Type B pancreatic cell (in vitro differentiated cells): ENCODE measurements at regions not wholly inside any gene's neighbourhood (a gene's known extent, or its start where the extent isn't known, plus 50 kb on each side); places are given as distances from the start of the nearest gene placed in this dataset.

Experiments
- DNase-seq: peaks from one replicate; pipeline ENCODE4 v3.0.0; 2021; ENCODE audit warnings: mixed read lengths; ENCODE audit not compliant: unreplicated experiment; ENCODE audit errors: extremely low spot score
- H3K27ac Mint-ChIP-seq: 2 replicates; pipeline ENCODE4 v1.8.0; 2021; ENCODE audit warnings: mild to moderate bottlenecking, mixed read lengths
- H3K27me3 Mint-ChIP-seq: 2 replicates; pipeline ENCODE4 v1.8.0; 2021; ENCODE audit warnings: mixed read lengths
- H3K36me3 Mint-ChIP-seq: 2 replicates; pipeline ENCODE4 v1.8.0; 2021; ENCODE audit warnings: mixed read lengths
- H3K4me1 Mint-ChIP-seq: one replicate; pipeline ENCODE4 v1.8.0; 2021; ENCODE audit warnings: mixed read lengths; ENCODE audit not compliant: unreplicated experiment
- H3K4me3 Mint-ChIP-seq: 2 replicates; pipeline ENCODE4 v1.8.0; 2021; ENCODE audit warnings: mild to moderate bottlenecking, mixed read lengths
- H3K9me3 Mint-ChIP-seq: 2 replicates; pipeline ENCODE4 v1.8.0; 2021; ENCODE audit warnings: mixed read lengths
- TF ChIP-seq, protein P1 (sequence below): fragments of 200-600 bp; sonication (generic); conservative IDR thresholded peaks from 2 replicates; pipeline ENCODE4 v1.5.0; 2021; ENCODE audit warnings: antibody characterized with exemption, mild to moderate bottlenecking

DNA sequence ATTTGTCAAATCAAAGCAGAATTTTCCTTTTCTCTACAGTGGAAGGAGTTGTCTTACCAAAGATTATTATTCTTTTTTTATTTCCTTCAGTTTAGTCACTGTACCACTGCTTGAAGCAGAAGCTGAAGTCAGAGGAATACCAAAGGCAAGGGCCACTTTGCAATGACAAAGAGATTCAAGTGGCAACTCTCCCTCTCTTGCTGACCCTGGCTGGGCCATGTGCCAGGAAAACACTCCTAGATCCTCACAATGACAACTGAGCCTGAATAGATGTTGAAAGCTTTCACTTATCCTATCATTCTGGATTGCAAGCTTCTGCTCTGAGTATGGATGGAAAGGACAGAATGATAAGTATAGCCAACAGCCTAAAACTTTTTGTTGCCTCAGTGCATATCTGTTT is 618.3 kb downstream of the NR2F1-AS1 start:
- Mint-ChIP-seq H3K36me3 (no peaks in the 10 kb centered on the region), H3K4me1 (no peaks in the 10 kb centered on the region), H3K9me3 (peaks cover 4% of the 10 kb centered on the region), H3K27me3 (no peaks in the 10 kb centered on the region), H3K27ac (no peak overlapping the region), H3K4me3 (no peak overlapping the region)
- no peak for DNase-seq
- TF ChIP-seq, protein P1, sequence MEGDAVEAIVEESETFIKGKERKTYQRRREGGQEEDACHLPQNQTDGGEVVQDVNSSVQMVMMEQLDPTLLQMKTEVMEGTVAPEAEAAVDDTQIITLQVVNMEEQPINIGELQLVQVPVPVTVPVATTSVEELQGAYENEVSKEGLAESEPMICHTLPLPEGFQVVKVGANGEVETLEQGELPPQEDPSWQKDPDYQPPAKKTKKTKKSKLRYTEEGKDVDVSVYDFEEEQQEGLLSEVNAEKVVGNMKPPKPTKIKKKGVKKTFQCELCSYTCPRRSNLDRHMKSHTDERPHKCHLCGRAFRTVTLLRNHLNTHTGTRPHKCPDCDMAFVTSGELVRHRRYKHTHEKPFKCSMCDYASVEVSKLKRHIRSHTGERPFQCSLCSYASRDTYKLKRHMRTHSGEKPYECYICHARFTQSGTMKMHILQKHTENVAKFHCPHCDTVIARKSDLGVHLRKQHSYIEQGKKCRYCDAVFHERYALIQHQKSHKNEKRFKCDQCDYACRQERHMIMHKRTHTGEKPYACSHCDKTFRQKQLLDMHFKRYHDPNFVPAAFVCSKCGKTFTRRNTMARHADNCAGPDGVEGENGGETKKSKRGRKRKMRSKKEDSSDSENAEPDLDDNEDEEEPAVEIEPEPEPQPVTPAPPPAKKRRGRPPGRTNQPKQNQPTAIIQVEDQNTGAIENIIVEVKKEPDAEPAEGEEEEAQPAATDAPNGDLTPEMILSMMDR: no peak

DNA sequence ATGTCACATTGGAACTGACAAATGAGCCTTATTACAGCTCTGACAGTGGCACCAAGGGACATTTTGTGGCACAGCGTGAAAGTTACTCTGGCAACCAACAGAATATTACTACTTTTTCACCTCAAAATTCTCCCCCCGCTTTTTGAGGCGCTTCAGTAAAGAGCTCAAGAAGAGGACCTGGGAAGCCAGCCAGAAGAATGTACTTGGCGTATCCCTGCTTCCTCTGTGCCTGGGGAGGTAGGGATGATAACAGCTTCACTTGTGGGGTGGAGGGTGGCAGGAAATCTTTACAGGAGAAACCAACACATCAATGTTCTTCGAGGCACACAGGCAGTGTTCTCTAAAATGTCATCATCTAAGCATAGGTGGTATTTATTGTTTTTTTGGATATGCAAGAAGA is 624.1 kb downstream of the NR2F1-AS1 start:
- no peak overlapping the region for H3K4me3 Mint-ChIP-seq

DNA sequence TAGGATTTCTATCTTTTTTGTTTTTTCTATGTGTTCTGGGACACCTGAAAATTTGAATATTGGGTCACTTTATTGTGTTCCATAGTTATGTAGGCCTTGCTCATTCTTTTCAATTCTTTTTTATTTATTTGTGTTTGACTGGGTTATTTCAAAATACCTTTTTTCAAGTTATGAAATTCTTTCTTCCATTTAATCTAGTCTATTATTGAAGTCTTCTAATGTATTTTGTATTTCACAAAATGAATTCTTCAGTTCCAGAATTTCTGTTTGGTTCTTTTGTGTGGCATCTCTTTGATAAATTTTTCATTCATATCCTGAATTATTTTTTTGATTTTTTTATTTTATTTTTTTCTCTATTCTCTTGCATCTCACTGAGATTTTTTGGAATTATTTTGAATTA is 628.8 kb downstream of the NR2F1-AS1 start:
- H3K27ac Mint-ChIP-seq: no peak overlapping the region
- no peak for DNase-seq
- H3K4me3 Mint-ChIP-seq: no peak overlapping the region
- H3K27me3 Mint-ChIP-seq: no peaks in the 10 kb centered on the region
- H3K4me1 Mint-ChIP-seq: no peaks in the 10 kb centered on the region
- TF ChIP-seq, protein P1: no peak
- peaks cover 6% of the 10 kb centered on the region for H3K36me3 Mint-ChIP-seq
- peaks cover 14% of the 10 kb centered on the region for H3K9me3 Mint-ChIP-seq

More for the DNA sequence above, 624.1 kb downstream of the NR2F1-AS1 start:
- no peak overlapping the region for H3K27ac Mint-ChIP-seq
- TF ChIP-seq, protein P1: no peak
- DNase-seq: no peak
- H3K36me3 Mint-ChIP-seq: peaks cover 1% of the 10 kb centered on the region
- peaks cover 7% of the 10 kb centered on the region for H3K9me3 Mint-ChIP-seq
- no peaks in the 10 kb centered on the region for H3K4me1 Mint-ChIP-seq
- no peaks in the 10 kb centered on the region for H3K27me3 Mint-ChIP-seq

DNA sequence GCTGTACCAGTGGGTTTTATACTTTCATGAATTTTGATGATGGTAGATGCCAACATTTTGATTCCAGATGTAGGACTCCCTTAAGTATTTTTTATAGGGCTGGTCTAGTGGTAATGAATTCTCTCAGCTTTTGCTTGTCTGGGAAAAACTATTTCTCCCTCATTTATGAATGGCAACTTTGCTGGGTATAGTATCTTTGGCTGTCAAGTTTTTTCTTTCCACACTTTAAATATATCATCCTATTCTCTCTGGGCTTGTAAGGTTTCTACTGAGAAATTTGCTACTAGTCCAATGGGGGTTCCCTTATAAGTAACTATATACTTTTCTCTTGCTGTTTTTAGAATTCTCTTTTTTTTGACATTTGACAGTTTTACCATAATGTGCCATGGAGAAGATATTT is 629.3 kb downstream of the NR2F1-AS1 start:
- Mint-ChIP-seq H3K4me3 (no peak overlapping the region), H3K4me1 (no peaks in the 10 kb centered on the region), H3K9me3 (peaks cover 14% of the 10 kb centered on the region), H3K27me3 (no peaks in the 10 kb centered on the region), H3K27ac (no peak overlapping the region), H3K36me3 (peaks cover 6% of the 10 kb centered on the region)
- DNase-seq: no peak
- TF ChIP-seq, protein P1: no peak

DNA sequence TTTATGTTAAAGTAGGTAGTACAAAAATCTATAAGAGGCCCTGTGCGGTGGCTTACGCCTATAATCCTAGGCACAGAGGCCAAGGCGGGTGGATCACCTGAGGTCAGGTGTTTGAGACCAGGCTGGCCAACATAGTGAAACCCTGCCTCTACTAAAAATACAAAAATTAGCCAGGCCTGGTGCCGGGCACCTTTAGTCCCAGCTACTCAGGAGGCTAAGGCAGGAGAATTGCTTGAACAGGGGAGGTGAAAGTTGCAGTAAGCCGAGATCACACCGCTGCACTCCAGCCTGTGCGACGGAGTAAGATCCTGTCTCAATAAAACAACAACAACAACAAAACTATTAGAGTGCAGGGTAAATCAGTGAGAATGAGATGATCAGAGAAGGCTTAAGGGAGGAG is 634.5 kb downstream of the NR2F1-AS1 start:
- Mint-ChIP-seq H3K9me3 (peaks cover 3% of the 10 kb centered on the region), H3K4me3 (no peak overlapping the region), H3K27me3 (no peaks in the 10 kb centered on the region), H3K36me3 (peaks cover 2% of the 10 kb centered on the region), H3K4me1 (peaks cover 18% of the 10 kb centered on the region), H3K27ac (no peak overlapping the region)
- TF ChIP-seq, protein P1: no peak
- no peak for DNase-seq

DNA sequence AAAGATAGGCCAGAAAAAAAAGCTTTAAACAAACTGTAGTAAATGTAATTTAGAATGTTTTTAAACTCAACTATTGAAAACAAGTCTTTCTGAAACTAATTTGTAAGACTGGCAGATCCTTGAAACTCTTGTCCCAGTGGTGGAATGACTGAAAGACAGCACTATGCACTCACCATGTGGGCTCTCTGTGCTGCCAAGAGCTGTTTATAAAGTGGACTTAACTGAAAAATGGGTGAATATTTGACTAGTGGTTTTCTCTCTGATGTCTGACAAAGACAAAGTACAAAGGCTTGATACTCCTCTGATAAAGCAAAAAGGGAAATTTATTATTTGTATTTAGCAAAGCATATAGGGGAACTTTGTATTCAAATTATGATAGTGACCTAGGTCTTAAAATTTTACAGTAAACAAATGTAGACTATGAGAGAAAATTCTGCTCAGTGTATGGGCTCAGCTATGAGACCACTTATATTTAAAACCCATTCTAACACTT is 635.4 kb downstream of the NR2F1-AS1 start:
- peak overlapping the region; percentile 17 for H3K27ac Mint-ChIP-seq
- H3K27me3 Mint-ChIP-seq: no peaks in the 10 kb centered on the region
- DNase-seq: no peak
- no peaks in the 10 kb centered on the region for H3K9me3 Mint-ChIP-seq
- H3K4me3 Mint-ChIP-seq: no peak overlapping the region
- H3K4me1 Mint-ChIP-seq: peaks cover 18% of the 10 kb centered on the region
- H3K36me3 Mint-ChIP-seq: no peaks in the 10 kb centered on the region
- TF ChIP-seq, protein P1: no peak
